Right lobe of liver (tissue), 4 donors: ENCODE measurements at regions not wholly inside any gene's neighbourhood (a gene's known extent, or its start where the extent isn't known, plus 50 kb on each side); places are given as distances from the start of the nearest gene placed in this dataset.

Experiments
- CTCF ChIP-seq, 4 donors: fragments of 200-600 bp in 3 of 4; fragments of 450-650 bp in 1 of 4; IDR thresholded peaks; one replicate each; pipeline versions ENCODE4 v1.5.1 to v1.8.0; 2016 to 2022; ENCODE audit warnings: antibody characterized with exemption in 4 of 4, mild to moderate bottlenecking in 2 of 4
- POLR2A ChIP-seq: fragments of 450-650 bp; IDR thresholded peaks from one replicate; pipeline ENCODE4 v1.6.1; 2017; ENCODE audit warnings: antibody characterized with exemption, mild to moderate bottlenecking
- donor health status: DM: no; HTN: no; CAD: no.
- donor health status: DM: no; HTN: no; CAD: no.
- donor health status: DM: no; HTN: yes; CAD: no.

- TF ChIP-seq CTCF (IDR thresholded peaks at IDR 0.05) (no peak), POLR2A (no peak)
Observed at GRCh38 chr10:3867454-3868270, 82.7 kb upstream of the KLF6 start.
